HG03159 (cell line): ENCODE measurements at regions not wholly inside any gene's neighbourhood (a gene's known extent, or its start where the extent isn't known, plus 50 kb on each side); places are given as distances from the start of the nearest gene placed in this dataset.
"Not testable (repeated sequence)": the region's sequence is repeated elsewhere in the genome, so short reads cannot be mapped to it uniquely, and the experiment has no call there.

ENCODE experiments used
- ATAC-seq: cut with Tn5 transposase; IDR thresholded peaks from one replicate; pipeline ENCODE4 v1.9.1; 2021; ENCODE audit warnings: mild to moderate bottlenecking, moderate library complexity; ENCODE audit not compliant: unreplicated experiment

- no peak for ATAC-seq
Measured at GRCh38 chr5:19258686-19259085, 729.3 kb downstream of the CDH18 start.

GRCh38 chr5:19261879-19262278, 726.1 kb downstream of the CDH18 start:
- ATAC-seq = no peak

DNA sequence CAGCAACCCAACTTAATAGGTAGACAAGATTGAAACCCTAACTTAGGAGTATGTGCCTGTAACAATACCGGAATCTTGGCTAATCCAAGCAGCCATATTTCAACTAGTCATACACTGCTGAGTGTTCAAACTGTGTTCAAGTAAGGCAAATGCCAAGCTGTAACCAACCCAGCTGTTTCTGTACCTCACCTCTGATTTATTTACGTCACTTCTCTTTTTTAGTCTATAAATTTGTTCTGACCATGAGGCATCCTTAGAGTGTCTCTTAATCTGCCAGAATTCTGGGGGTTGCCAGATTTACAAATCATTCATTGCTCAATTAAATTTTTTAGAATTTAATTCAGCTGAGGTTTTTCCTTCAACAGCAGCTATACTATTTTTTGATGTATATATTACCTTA, 723.2 kb downstream of the CDH18 start:
- ATAC-seq = no peak

- ATAC-seq = no peak
Measured at GRCh38 chr5:19266791-19267190, 721.2 kb downstream of the CDH18 start.

GRCh38 chr5:19270153-19270552, 717.8 kb downstream of the CDH18 start:
- no peak for ATAC-seq

DNA sequence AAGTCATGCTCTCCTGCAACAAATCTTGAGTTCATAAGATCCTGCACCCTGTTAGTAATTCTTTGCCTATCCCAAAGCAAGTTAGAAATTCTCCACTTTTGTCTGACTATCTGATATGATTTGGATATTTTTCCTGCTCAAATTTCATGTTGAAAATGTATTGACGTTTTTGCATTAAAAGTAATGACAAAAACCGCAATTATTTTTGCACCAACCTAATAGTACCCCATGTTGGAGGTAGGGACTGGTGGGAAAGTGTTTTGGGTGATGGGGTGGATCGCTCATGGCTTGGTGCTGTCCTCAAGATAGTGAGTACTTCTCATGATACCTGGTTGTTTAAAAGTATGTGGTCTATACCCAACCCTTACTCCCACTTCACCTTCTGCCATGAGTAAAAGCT, 713.4 kb downstream of the CDH18 start:
- ATAC-seq = no peak

DNA sequence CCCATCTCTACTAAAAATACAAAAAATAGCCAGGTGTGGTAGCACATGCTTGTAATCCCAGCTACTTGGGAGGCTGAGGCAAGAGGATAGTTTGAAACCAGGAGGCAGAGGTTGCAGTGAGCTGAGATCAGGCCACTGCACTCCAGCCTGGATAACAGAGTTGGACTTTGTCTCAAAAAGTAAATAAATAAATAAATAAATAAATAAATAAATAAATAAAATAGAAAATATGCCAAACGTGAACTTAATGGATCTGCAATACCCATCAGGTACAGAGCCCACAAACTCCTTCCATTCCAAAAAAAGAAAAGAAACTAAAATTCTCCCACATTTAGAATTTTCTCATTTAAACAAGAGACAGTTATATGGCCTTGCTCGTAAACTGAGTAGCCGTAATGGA, 702.7 kb downstream of the CDH18 start:
- no peak for ATAC-seq

DNA sequence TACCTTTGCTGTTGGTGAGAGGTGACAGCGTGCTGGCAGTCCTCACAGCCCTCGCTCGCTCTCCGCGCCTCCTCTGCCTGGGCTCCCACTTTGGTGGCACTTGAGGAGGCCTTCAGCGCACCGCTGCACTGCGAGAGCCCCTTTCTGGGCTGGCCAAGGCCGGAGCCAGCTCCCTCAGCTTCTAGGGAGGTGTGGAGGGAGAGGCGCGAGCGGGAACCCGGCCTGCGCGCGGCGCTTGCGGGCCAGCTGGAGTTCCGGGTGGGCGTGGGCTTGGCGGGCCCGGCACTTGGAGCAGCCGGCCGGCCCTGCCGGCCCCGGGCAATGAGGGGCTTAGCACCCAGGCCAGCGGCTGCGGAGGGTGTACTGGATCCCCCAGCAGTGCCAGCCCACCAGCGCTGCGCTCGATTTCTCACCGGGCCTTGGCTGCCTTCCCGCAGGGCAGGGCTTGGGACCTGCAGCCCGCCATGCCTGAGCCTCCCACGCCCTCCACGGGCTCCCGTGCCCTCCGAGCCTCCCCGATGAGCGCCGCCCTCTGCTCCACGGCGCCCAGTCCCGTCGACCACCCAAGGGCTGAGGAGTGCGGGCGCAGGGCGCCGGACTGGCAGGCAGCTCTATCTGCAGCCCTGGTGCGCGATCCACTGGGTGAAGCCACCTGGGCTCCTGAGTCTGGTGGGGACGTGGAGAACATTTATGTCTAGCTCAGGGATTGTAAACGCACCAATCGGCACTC, 700.3 kb downstream of the CDH18 start:
- ATAC-seq = not testable (repeated sequence)

DNA sequence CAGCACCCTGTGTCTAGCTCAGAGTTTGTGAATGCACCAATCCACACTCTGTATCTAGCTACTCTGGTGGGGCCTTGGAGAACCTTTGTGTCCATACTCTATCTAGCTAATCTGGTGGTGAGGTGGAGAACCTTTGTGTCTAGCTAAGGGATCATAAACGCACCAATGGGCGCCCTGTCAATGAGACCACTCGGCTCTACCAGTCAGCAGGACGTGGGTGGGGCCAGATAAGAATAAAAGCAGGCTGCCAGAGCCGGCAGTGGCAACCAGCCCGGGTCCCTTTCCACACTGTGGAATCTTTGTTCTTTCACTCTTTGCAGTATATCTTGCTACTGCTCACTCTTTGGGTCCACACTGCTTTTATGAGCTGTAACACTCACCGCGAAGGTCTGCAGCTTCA, 699.7 kb downstream of the CDH18 start:
- ATAC-seq = not testable (repeated sequence)

GRCh38 chr5:19297934-19298333, 690.1 kb downstream of the CDH18 start:
- ATAC-seq = no peak

GRCh38 chr5:19301271-19301670, 686.7 kb downstream of the CDH18 start:
- ATAC-seq = no peak

- no peak for ATAC-seq
Measured at GRCh38 chr5:19314840-19315239, 673.2 kb downstream of the CDH18 start.

- no peak for ATAC-seq
Measured at GRCh38 chr5:19319252-19319651, 668.7 kb downstream of the CDH18 start.

GRCh38 chr5:19322716-19323485, 665.1 kb downstream of the CDH18 start:
- ATAC-seq = no peak

DNA sequence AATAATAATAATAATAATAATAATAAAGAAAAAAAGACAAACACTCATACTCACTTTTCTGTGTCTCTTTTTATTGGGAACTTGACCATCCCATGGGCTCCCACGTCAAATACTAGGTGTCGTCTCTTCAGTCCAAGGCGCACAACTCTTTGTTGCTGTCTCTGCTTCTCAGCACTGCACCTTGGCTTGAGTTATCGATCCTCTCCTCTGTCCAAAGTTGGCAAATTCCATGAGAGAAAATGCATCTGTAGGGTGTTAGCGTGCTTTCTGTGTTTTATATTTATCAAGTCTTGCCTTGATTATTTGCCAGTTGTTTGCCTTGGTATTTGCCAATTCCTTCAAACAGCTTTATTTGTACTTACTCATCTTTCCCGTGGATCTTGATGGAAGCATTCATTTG, 653.7 kb downstream of the CDH18 start:
- no peak for ATAC-seq

DNA sequence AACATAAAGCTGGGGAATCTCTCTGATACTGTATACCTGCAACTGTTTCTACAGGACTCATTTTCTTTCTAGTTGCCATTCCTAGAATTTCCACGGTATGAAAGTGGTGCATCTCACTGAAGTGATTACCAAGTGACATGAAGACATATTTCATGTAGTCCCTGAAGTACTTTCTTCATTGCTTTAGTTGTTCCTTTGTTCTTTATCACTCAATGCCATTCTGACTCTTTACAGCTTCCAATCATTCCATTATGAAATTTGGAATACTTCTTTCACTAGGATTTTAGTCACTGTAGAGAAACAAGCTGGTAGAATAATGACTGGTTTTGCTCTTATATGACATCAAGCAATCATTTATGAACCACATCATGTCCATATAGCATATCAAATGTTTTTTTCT, 645.1 kb downstream of the CDH18 start:
- ATAC-seq = no peak

DNA sequence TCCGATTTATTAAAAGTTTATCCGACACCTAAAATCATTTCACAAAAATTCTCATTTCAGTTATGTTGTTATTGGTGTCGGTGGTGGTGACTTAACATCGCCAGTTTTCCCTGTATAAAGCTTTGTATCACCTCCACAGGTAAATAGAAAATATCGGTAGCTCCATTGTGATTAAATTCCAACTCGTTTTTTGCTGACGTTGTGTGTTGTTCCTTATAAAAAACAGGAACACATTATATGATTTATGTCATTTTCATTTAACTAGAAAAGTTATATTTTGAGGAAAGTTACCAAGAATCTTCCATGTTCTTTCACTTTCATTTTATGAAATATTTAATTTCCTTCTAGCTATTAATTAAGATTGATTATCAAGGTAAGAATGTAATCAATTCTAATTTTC, 635.9 kb downstream of the CDH18 start:
- no peak for ATAC-seq

DNA sequence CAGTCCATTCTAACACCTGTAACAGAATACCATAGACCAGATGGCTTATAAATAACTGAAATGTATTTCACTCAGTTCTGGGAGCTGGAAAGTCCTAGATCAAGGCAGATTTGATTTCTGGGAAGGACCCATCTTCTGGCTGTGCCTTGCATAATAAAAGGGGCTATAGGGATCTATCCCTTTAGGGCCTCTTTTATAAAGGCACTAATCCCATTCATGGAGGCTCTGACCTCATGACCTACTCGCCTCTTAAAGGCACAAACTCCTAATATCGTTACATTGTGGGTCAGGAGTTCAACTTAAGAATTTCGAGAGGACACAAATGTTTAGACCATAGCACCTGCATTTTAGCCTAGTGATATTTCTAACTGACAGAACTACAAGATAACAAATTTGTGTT, 619.0 kb downstream of the CDH18 start:
- ATAC-seq = no peak

- no peak for ATAC-seq
Measured at GRCh38 chr5:19369561-19369960, 618.4 kb downstream of the CDH18 start.

DNA sequence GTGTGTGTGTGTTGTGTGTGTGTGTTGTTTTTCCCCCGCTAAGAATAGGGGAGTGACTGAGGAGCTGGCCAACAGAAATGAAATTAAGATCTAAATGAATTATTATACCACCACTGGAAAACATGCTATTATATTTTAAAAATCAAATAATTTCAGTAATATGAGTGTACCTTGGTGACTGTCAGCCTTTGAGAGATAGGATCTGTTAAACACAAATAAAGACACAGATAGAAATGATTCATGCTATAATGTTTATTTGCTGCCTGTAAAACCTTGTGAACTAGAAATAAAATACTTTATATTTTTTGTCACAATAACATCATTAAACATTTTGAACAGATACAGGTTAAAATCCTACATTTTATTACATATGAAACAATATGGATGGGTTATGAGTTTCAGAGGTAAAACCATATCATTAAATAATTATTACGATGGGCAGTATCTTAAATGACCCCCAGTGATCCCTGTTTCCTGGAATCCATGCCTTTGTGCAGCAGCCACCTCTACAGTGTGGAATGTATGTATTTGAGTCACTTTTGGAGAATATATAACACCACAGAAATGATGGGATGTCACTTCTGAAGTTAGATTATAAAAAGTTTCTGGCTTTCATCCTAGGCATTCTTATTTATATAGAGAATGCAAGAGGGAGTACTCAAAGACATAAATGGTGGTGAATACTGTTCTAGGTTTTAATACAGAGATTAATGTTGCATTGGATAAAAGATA, 617.2 kb downstream of the CDH18 start:
- no peak for ATAC-seq

DNA sequence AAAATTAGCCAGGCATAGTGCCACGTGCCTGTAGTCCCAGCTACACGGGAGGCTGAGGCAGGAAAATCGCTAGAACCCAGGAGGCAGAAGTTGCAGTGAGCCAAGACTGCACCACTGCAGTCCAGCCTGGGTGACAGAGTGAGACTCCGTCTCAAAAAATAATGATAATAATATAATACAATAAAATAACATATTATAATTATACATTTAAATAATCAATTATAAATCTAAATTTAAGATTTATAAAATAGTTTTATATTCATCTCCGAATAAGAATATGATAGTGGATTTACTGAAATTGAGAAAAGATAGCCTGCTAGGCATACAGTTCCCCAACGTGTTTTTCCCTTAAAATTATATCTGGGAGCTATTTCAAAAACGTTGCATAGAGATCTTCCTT, 599.6 kb downstream of the CDH18 start:
- no peak for ATAC-seq

- ATAC-seq = no peak
Measured at GRCh38 chr5:19401032-19401431, 587.0 kb downstream of the CDH18 start.
